CD4-positive, alpha-beta T cell treated with Interleukin-12 subunit alpha and Interleukin-12 subunit beta, for 1 hour (primary cell): ENCODE measurements at regions not wholly inside any gene's neighbourhood (a gene's known extent, or its start where the extent isn't known, plus 50 kb on each side); places are given as distances from the start of the nearest gene placed in this dataset.
"Not testable (repeated sequence)": the region's sequence is repeated elsewhere in the genome, so short reads cannot be mapped to it uniquely, and the experiment has no call there.

Source experiments
- DNase-seq: peaks from one replicate; pipeline ENCODE4 v3.0.0-alpha.2; 2020

DNA sequence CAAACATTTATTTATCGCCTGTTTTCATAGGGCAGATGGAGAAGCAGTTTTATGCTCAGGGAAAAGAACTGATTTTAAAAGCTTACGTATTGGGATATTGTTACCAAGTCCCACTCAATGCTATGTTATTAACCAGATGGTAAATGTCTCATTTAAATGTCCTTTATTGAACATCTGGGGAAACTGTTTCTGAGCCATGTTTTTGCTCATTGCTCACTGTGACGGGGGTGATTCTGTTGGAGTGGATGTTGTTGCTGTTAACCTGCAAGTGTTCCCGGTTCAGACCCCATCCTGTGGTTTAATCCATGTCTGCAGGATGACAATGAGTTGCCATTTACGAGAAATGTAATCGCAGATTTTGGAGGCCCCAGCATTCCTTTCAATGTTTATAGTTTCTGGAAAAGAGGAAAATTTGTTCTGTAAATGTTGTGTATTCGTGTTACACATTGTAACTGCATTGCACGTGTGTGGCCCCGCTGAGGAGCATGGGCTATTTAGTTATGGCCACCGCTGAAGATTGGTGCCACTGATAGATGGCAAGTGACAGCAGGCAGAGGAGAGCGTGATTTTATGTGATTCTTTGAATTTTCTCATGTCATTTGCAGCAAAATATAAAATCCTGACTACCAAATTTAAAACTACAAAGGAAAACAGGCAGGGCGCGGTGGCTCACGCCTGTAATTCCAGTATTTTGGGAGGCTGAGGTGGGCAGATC is 174.8 kb upstream of the COPS8 start:
- no peak for DNase-seq

DNA sequence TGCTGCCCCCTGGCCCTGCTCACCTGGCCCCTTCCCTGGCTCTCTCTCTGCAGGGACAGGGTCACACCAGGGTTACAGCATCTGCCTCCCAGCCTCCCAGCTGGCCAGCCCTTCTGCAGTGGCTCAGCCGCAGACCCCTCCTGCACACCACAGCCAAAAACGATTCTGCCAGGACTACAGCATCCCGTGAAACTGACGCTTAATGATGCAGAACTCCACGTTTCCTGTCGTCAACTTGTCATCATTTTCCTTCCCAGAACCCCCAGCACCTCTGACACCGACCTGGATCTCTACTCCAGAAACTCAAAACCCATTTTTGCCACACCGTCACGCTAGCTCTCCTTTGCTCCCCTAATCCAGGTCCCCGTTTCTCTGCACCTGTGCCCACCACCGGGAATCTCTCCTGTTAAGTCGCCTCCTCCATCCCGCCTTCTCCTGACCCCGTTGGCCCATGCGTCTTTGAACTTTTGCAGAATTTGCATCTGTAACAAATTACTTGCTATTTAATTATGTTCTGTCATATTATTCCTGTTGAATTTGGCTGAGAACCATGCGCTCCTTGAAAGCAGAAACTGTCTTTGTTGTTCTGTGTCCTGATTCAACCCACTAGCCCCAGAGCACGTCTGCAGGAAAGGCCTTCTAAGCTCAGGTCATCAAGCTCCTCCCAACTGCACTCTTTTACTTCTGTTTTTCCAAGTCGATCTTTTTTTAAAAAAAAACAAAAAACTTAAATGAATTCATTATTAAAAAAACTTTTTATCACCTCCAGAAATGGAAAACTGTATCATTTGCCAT is 173.2 kb upstream of the COPS8 start:
- no peak for DNase-seq

DNA sequence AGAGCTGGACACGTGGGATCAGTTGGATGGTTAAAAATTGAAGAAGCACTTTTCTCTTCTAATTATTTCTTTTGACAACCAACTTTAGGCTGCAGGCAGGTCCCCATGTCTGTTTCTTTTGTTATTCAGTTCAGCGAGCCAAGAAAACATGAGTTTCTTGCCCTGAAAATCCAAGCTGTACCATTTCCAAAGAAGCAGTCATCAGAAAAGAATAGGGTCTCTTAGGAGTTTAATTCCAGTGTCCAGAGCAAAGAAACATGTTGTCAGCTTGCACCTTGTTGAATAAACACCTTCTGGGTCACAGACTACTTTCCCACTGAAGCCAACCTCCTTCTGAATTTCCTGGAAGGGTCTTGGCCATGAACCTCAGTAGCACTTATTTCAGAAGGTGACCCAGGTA is 170.5 kb upstream of the COPS8 start:
- DNase-seq = no peak

DNA sequence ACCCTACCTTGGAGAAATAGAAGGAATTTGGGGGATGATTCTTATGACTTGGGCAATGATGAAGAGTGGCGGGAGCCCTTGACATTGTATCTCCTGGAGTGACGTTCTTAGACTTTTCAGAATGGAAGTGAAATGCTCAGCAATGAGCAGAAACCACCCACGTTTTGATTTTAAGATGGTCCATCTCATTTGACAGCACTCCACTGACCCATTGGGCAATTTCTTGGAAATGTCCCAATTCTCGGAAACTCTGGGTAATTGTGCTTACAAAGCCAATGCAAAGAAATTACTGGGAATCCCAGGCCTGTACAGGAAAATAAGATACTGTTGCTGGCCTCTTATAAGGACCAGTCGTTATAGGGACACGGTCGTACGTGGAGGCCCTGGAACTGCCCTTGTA is 170.0 kb upstream of the COPS8 start:
- no peak for DNase-seq

DNA sequence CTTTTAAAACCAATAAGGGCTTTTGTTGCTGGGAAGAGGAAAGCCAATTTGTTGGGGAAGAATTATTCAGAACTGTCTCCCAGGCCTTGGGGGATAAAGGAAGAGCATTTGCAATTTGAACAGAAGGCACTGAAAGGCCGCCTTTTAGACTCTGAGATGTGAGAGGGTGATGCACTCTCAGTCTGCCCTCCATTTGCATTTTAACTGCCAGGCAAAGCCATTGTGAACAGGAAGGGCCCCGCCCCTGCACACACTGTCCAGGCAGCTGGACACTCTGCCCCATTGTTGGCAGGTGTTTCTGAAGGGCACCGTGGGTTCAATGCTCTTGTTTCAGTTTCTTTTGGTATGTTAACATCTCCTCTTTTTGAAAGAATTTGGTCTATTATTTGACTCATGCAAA is 169.5 kb upstream of the COPS8 start:
- no peak for DNase-seq

DNA sequence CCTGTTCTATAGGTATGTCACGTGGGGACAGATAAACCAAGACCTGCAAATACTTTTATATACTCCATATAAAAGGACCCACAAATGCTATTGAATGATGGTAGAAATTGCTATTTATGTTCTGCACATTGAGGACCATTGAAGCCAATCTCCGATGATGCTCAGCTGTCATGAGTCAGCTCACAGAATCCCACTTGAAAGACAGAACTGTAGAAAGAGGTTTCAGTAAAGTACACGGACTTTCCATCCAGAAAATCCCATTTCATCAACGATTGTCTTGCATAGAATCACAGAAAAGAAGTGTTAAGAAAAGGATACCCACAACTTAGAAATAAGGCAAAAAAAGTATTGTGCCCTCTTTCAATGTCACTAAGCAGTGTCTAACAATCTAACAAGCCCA is 169.0 kb upstream of the COPS8 start:
- DNase-seq = no peak

DNA sequence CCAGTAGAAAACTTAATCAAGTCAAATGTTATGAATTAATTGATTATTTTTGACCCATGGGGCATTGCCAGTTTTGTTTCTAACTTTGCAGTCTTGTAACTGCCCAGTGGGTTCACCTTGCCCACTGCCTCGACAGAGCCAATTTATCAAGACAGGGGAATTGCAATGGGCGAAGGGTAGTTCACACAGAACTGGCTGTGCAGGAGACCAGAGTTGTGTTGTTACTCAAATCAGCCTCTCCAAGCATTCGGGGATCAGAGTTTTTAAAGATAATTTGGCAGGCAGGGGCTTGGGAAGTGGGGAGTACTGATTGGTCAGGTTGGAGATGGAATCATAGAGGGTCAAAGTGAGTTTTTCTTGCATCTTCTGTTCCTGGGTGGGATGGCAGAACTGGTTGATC is 168.5 kb upstream of the COPS8 start:
- no peak for DNase-seq

DNA sequence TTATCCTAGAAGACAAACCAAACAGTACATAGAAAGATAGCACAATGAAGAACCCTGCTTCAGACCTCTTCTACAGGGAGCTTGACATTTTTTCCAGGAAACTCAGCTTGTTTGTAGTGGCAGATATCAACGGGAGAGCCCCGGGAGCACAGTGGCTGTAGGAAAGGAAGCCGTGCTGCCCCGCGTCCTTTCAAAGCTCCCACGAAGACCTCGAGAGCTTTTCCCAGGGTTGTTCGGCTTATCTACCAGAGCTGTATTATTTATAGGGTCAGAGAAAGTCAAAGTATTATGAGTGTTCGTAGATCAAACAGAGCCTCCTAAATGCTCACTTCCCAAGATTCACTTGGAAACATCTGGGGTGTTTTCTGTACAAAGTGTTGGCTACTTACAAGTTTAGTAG is 167.1 kb upstream of the COPS8 start:
- DNase-seq = no peak

DNA sequence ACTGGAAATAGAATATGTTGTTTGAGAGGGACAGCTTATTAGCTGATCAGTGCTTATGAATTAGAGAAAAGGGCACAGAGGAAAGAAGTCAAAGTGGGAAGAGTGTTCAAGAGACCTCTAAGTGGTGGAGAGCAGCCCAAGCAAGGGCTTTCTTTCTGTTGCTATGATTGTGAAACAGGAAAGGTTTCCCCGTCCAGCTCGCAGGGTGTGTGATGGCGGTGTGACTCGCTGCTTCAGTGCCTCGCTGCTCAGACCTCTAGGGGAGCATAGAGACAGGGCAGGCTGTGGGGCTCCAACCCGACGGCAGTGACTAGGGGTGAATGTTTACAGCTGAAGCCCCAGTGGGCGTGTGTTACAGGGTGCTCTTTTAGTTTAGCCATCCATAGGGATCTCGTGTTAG is 166.5 kb upstream of the COPS8 start:
- DNase-seq = no peak

DNA sequence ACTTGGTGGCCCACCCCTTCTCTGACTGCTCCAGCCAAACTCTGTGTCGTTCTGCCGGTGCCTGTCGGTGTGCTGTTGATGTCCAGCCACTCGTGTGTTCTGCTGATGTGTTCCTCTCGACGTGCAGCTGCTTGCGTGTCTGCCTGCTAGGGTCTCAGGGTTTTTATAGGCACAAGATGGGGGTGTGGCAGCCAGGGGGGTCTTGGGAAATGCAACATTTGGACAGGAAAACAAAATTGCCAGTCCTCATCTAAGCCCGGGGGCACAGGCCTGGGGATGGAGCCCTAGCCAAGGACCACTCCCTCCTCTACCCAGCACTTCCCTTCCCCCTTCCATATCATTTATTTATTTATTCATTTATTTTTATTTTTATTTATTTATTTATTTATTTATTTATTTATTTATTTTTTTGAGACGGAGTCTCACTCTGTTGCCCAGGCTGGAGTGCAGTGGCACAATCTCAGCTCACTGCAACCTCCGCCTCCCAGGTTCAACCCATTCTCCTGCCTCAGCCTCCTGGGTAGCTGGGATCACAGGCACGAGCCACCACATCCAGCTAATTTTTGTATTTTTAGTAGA is 165.8 kb upstream of the COPS8 start:
- DNase-seq = not testable (repeated sequence)

DNA sequence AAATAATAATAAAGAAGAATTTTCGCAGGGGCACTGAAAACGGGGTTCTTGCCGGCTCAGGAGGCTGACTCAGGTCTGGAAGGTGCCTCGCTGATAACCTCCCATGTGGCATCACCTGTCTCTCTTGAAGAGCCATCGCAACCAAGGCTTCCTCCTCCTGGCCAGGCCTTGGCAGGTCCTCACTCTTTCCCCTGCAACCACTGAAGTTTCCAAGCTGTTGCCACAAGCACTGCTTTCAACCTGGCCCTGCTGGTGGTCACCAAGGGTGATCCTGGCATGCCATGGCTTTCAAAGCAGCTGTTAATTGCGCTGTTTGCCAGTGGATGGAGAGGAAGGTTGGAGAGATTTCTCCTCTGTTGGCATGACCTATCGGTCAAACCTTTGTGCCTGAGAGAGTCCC is 163.6 kb upstream of the COPS8 start:
- no peak for DNase-seq

DNA sequence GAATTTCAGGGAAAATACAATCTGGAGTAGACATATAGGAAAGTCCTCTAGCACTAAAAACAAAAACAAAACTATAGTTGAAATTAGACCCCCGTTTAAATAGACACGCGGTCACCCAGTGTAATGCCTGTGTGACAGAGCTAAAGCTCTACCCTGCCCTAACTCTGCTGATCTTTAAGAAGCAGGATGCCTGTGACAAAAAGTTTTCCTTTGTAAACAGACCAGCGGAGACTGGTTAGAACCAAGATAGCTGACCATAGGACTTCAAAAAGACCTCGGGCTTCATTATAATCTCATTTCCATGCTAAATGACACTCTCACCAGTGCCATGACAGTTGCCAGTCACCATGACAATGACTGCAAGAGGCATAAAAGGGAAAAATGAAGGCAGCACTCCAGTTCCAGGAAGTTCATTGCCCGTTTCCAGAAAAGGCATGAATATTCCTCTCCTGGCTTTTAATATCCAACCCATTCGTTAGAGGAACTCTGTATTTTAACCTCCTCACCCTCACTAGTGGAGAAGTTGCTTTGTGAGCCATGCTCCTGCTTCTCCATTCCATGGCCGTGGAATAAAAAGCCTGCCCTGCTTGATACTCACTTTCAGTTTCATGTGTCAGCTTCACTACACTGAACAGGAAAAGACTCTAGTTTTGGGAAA is 157.2 kb upstream of the COPS8 start:
- DNase-seq = no peak

DNA sequence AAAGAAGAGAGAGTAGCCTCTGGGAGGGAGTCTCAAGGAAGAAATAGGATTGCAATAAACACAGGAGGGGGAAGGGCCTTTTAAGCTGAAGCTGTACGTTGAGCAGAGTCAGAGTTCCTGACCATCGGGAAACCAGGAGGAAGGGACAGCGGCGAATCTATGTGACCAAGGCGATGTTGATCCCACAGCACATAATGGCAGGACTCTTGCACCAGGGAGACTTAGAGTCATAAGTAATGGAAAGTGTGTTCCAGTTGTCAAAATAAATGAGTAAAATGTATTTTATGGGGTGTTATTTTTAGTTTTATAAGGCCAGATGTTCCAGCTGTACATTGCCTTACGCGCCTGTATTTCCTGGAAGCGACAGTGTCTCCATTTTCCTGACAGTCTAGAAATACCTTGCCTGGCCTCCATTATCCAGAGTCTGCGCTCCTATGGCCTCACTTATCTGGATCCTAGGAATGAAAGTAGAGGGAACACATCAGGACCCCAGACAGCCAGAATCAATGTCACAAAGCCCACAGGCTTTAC is 152.8 kb upstream of the COPS8 start:
- no peak for DNase-seq

DNA sequence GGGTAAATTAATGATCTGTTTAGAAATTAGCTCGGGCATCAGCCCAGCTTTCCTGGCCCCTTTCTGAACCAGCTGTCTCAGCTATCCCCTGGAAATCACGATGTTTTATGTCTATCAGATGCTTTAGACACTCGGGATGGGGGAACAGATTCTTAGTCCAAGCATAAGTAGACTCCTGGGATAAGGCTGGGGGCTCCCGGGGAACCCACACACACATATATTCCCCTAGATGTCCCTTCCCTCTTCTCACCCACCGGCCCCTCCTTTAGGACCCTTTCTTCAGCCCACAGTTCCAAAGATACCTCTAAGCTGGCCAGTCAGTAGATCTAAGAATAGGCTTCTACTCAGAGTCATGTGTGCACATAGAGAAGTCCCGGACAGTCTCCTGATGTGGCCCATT is 151.5 kb upstream of the COPS8 start:
- DNase-seq = no peak

DNA sequence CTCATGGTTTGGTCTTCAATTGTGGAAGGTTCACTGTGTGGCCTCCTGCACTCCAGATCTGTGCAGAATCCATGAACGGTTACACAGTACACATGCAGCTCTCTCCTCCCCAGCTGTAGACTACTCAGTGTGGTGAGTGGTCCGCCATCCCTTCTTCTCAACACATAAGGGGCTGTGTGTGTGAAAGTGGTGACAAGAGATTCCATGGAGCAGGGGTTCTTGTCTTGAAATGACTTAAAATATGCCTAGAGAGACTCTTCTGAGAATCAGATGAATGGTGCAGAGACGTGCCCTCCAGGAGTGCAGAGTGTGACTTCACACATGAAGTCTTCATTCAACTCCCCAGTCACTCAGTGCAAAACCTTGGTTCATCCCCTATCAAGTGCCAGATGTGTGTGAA is 151.0 kb upstream of the COPS8 start:
- DNase-seq = no peak

DNA sequence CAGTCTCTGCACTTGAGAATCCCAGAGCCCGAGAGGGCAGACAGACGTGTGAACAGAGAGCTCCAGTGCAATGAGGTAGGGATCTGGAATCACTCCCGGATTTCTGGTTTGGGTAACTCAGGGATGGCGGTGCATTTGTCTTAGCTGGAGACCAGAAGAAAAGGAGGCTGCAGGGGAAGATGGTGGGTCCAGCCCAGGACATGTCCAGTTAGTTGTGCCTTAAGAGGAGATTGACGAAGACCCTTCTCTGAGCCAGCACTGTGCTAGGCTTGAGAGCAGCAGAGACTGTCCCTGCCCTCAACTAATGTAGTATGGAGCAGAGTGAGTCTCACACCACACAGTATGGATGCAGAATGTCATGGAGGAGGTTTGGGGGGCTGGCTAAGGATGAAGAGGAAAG is 150.6 kb upstream of the COPS8 start:
- no peak for DNase-seq

DNA sequence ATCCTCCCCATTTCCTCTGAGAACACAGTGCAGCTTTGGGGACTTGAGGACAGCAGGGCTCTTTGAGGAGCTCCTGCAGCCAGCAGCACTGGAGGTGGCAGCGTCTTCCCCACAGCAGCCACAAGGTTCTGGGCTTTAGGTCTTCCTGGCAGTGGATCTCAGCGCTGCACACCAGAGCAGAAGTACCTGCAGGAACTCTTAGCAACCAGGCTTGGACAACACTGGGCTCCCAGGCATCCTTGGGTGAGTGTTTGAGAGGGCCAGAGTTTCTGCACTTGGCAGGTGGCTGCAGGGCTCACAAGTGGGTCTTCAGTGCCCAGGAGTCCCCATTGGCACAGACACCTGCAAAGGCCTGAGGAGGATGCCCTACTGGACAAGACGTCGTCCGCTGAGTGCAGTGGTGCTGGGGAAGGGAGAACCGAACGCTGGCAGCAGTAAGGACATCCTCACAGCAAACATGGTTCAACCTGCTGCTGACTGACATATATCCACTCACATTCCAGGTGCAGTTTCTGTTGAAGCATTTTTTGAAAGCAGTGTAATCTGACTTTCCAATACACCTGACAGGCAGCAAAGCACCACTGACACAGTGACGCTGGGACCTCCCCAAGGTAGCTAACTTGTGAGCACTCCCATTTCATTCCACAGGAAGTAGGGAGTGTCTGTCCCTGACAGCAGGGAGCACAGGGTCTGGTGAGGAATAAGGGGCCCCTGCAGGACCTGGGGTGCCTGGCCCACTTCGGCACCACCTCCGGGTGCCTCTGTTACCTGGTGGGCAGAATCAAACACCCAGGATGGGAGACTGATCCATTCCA is 149.9 kb upstream of the COPS8 start:
- DNase-seq = no peak

DNA sequence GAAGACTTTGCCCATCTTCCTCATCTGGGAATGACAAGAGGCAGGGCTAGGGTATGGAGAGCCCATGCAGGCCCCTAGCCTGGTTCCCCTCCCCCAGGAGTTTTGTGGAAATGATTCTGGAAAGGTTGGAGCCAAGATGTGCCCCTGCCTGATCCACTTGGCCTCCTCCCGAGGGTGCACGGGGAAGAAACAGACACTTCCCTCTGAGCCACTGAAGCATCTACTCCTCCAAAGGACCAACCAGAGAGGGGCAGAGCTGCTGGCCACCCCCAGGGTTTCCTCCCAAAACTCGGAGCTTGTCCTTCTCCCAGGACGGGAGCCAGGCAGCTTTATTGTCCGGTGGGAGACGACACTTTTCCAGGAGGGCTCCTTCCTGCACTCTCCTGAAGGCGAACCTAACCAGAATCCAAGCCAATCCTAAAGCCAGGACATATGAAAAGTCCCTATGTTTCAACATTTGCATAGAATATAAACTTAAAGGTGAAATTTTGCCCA is 149.2 kb upstream of the COPS8 start:
- no peak for DNase-seq

DNA sequence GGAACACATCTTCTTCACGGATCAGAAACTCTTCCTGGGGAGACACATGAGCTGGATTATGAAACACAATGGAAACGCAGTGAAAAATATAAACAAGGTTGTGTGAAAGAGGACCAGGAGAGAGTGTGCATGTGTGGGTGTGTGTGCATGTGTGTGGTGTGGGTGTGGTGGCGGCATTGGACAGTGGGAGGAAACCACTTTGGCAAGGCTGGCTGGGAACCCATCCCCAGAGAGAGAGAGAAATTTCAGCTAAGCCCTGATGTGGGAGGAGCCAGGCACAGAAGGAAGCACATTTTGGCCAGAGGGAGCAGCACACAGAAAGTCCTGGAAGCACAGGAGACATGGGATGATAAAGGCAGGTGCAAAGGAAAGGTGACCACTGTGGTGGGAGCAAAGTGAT is 147.6 kb upstream of the COPS8 start:
- DNase-seq = no peak

DNA sequence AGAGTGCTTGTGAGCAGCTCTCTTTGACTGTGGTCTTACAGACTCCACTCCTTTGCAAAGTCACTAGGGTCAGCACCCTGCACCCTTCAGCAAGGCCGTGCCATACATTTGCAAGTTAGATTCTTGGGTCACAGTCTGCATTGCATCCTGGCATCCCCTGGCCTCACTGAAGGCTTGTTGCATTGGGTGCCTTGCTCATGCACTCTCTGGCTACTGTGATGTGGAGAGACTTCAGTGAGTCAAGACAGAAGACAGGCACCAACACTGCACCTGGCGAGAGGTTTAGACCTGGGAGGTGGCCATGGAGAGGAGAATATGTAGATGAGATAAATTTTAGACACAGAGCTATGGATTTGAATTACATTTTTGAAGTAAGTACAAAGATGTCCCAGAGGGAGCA is 146.4 kb upstream of the COPS8 start:
- no peak for DNase-seq

DNA sequence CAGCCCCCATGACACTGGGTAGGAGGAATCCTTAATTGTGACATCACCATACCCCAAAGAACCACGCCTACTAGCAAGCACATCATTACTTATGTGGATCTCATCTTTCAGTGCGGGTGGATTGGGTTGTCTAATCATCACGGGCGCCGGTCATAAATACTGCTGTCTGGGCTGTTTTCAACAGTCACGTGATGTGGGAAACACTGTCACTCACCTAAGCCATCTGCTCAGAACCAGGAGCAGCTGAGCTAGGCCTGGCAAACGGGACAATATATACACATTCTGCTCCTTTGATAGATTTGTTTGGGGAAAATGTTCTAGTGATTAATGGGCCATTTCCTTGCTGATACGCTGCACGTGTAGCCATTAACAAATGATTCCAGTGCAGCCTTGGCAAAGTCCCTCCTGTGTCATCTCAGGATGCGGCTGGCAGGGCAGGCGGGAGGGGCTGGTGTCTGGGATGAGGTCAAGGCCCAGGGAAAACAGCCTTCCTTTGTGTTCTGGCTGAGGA is 145.9 kb upstream of the COPS8 start:
- DNase-seq = no peak

DNA sequence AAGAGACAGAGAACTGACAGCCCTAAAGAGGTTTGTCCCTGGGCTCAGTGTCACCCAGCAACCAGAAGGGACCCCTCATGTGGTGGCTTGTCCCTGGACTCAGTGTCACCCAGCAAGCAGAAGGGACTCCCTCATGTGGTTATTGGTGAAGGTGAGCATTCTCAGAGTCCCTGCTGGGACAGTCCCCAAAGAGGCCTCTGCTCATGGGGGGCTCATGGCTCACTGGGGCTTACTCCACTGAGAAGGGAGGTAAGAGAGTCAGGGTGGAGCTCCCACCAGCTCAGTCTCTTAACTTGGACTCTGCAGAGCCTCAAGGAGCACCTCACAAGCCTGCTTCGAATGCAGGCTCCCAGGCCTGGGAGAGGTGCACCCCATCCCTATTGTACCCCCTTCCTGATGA is 145.2 kb upstream of the COPS8 start:
- DNase-seq = no peak
